ENCODE measurements at regions not wholly inside any gene's neighbourhood (a gene's known extent, or its start where the extent isn't known, plus 50 kb on each side); places are given as distances from the start of the nearest gene placed in this dataset.
A peak's percentile ranks its signal among the peaks of the same experiment; 100 is the strongest.

GRCh38 chr13:71327266-71327665 lies 539.7 kb downstream of the DACH1 start:
- TF ChIP-seq GATA2 (IDR thresholded peaks at IDR 0.05; ENCODE audit: insufficient read depth, insufficient read length, low read depth, low read length) (no peak), POLR2AphosphoS5 (IDR thresholded peaks at IDR 0.05; ENCODE audit: insufficient read depth, low read depth, low read length) (no peak)
- ChIA-PET CTCF (interaction anchor here (0.8 to 2.3 kb wide), 3 partner anchors 10 to 551 kb away, joined by 3 to 7 read pairs (median 3); no protein-coding TSS in a partner anchor), POLR2A (no interaction called here)
- H3K9ac ChIP-seq (replicated peaks; ENCODE audit: extremely low read depth, insufficient read depth, low read length), result no peak overlapping the region
- H3K4me3 ChIP-seq (replicated peaks in 1 of 3; ENCODE audit: insufficient read depth in 1 of 3, low read depth in 1 of 3, low read length in 3 of 3), result no peak overlapping the region
- no peak overlapping the region for H3K4me2 ChIP-seq (ENCODE audit: insufficient read depth, low read length)
- dilution Hi-C loops (cut with MboI; ENCODE audit: extremely low pct_ligation_motif_present, low sequenced_read_pairs), result no loop called here
- no peak for DNase-seq (ENCODE audit: low read depth, low spot score)
- no peaks in the 10 kb centered on the region for H3K27me3 ChIP-seq (ENCODE audit: control insufficient read depth in 2 of 2, insufficient read depth in 2 of 2, low read length in 2 of 2)
- FAIRE-seq, result peak; percentile 15
- no peaks in the 10 kb centered on the region for H3K79me2 ChIP-seq (ENCODE audit: control insufficient read depth, insufficient read depth, low read length)
- no peaks in the 10 kb centered on the region for H3K9me1 ChIP-seq (replicated peaks; ENCODE audit: control insufficient read depth, extremely low read depth, insufficient read depth, low read length)
- H3K27ac ChIP-seq (ENCODE audit: insufficient read depth, low read depth, low read length), result no peak overlapping the region
- no peaks in the 10 kb centered on the region for H3K4me1 ChIP-seq (ENCODE audit: control insufficient read depth, extremely low read depth, insufficient read depth, low read length)
- no peaks in the 10 kb centered on the region for H3K36me3 ChIP-seq (ENCODE audit: control insufficient read depth in 2 of 2, extremely low read depth in 1 of 2, insufficient read depth in 2 of 2, low read length in 2 of 2)
- no peaks in the 10 kb centered on the region for H3K9me3 ChIP-seq (replicated peaks; ENCODE audit: control insufficient read depth, insufficient read depth, low read length)
- no peaks in the 10 kb centered on the region for H4K20me1 ChIP-seq (replicated peaks; ENCODE audit: control insufficient read depth, extremely low read depth, insufficient read depth, low read length)
- no peak overlapping the region for H2AFZ ChIP-seq (ENCODE audit: low read depth, low read length)
- intact Hi-C loops (cut with micrococcal nuclease), result no loop called here
- no TSS peak for BruUV-seq (replicated peaks)

GRCh38 chr13:71325556-71325955 lies 541.4 kb downstream of the DACH1 start:
- Histone ChIP-seq H4K20me1 (replicated peaks; ENCODE audit: control insufficient read depth, extremely low read depth, insufficient read depth, low read length) (no peaks in the 10 kb centered on the region), H3K9me3 (replicated peaks; ENCODE audit: control insufficient read depth, insufficient read depth, low read length) (no peaks in the 10 kb centered on the region), H3K9me1 (replicated peaks; ENCODE audit: control insufficient read depth, extremely low read depth, insufficient read depth, low read length) (no peaks in the 10 kb centered on the region), H3K4me1 (ENCODE audit: control insufficient read depth, extremely low read depth, insufficient read depth, low read length) (no peaks in the 10 kb centered on the region), H3K4me2 (ENCODE audit: insufficient read depth, low read length) (no peak overlapping the region), H3K27me3 (ENCODE audit: control insufficient read depth in 2 of 2, insufficient read depth in 2 of 2, low read length in 2 of 2) (no peaks in the 10 kb centered on the region), H3K36me3 (ENCODE audit: control insufficient read depth in 2 of 2, extremely low read depth in 1 of 2, insufficient read depth in 2 of 2, low read length in 2 of 2) (no peaks in the 10 kb centered on the region), H2AFZ (ENCODE audit: low read depth, low read length) (no peak overlapping the region), H3K27ac (ENCODE audit: insufficient read depth, low read depth, low read length) (no peak overlapping the region), H3K9ac (replicated peaks; ENCODE audit: extremely low read depth, insufficient read depth, low read length) (no peak overlapping the region), H3K79me2 (ENCODE audit: control insufficient read depth, insufficient read depth, low read length) (no peaks in the 10 kb centered on the region), H3K4me3 (replicated peaks in 1 of 3; ENCODE audit: insufficient read depth in 1 of 3, low read depth in 1 of 3, low read length in 3 of 3) (no peak overlapping the region)
- FAIRE-seq (no peak), DNase-seq (ENCODE audit: low read depth, low spot score) (no peak)
- ChIA-PET CTCF (interaction anchor here (1.2 to 2.3 kb wide), 3 partner anchors 12 to 553 kb away, joined by 3 to 7 read pairs (median 4); no protein-coding TSS in a partner anchor), POLR2A (no interaction called here)
- intact Hi-C loops (cut with micrococcal nuclease) (no loop called here), dilution Hi-C loops (cut with MboI; ENCODE audit: extremely low pct_ligation_motif_present, low sequenced_read_pairs) (no loop called here)
- BruUV-seq (replicated peaks), result no TSS peak
- TF ChIP-seq POLR2A (IDR thresholded peaks at IDR 0.05; ENCODE audit: low read depth, low read length) (no peak), MYC (IDR thresholded peaks at IDR 0.05; ENCODE audit: low read depth, low read length) (no peak), CTCF (IDR thresholded peaks at IDR 0.05; ENCODE audit: extremely low read depth in 1 of 2, insufficient read depth in 1 of 2, low read depth in 1 of 2, low read length in 2 of 2) (no peak), GATA2 (IDR thresholded peaks at IDR 0.05; ENCODE audit: insufficient read depth, insufficient read length, low read depth, low read length) (no peak)
